ENCODE measurements at regions not wholly inside any gene's neighbourhood (a gene's known extent, or its start where the extent isn't known, plus 50 kb on each side); places are given as distances from the start of the nearest gene placed in this dataset.
A peak's percentile ranks its signal among the peaks of the same experiment; 100 is the strongest.
"Not testable (repeated sequence)": the region's sequence is repeated elsewhere in the genome, so short reads cannot be mapped to it uniquely, and the experiment has no call there.

DNA sequence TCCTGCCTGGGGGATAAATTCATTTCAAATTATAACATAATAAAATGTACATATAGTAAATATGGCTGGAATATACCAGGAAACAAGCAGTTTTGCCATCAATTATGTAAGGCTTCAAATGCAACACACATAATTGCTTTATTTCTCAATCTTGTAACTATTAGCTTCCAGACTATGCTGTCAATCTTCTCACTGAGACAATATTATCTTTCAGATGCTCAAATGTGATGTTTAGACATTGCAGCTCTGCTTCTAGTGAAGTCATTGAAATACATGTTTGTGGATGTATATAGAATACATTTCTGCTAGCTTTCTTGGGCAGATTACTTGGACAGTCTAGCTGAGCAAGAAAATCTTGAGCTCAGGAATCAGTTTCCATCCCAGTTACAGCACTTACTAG lies 454.4 kb downstream of the TDRD3 start:
- no peak for DNase-seq (ENCODE audit: low read depth)
- no peak for TF ChIP-seq CTCF (IDR thresholded peaks at IDR 0.05; ENCODE audit: control insufficient read depth, extremely low read depth, insufficient read depth)
- no peak overlapping the region for H3K4me3 ChIP-seq (ENCODE audit: low read depth, low read length)

GRCh38 chr13:60850526-60850925 lies 453.5 kb downstream of the TDRD3 start:
- TF ChIP-seq CTCF (IDR thresholded peaks at IDR 0.05; ENCODE audit: control insufficient read depth, extremely low read depth, insufficient read depth): no peak
- no peak overlapping the region for H3K4me3 ChIP-seq (ENCODE audit: low read depth, low read length)
- no peak for DNase-seq (ENCODE audit: low read depth)

DNA sequence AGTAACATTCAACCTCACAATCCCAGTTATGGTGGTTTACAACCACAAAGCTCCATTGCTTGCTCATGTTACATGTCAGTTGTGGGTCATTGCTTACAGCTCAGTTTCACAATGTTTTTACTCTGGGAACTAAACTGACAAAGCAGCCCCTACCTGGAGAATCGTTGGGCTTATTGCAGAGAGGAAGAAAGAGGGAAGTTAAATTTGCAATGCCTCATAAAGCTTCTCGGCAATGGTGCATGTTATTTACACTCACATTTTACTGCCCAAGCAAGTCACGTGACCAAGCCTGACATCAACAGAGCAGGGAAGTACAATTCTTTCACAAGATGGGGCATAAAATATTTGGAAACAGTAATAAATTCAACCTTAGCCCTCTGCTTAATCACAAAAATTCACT lies 441.6 kb downstream of the TDRD3 start:
- TF ChIP-seq CTCF (IDR thresholded peaks at IDR 0.05; ENCODE audit: control insufficient read depth, extremely low read depth, insufficient read depth): no peak
- no peak overlapping the region for H3K4me3 ChIP-seq (ENCODE audit: low read depth, low read length)
- peak; percentile 15 for DNase-seq (ENCODE audit: low read depth)

- DNase-seq (ENCODE audit: low read depth): no peak
- no peak for TF ChIP-seq CTCF (IDR thresholded peaks at IDR 0.05; ENCODE audit: control insufficient read depth, extremely low read depth, insufficient read depth)
- H3K4me3 ChIP-seq (ENCODE audit: low read depth, low read length): no peak overlapping the region
These were observed 440.8 kb downstream of the TDRD3 start for GRCh38 chr13:60837806-60838205.

GRCh38 chr13:60836821-60837220 lies 439.8 kb downstream of the TDRD3 start:
- no peak for DNase-seq (ENCODE audit: low read depth)

GRCh38 chr13:60811581-60811980 lies 414.6 kb downstream of the TDRD3 start:
- no peak for DNase-seq (ENCODE audit: low read depth)
- TF ChIP-seq CTCF (IDR thresholded peaks at IDR 0.05; ENCODE audit: control insufficient read depth, extremely low read depth, insufficient read depth): no peak
- H3K4me3 ChIP-seq (ENCODE audit: low read depth, low read length): no peak overlapping the region

More at GRCh38 chr13:60836821-60837220, 439.8 kb downstream of the TDRD3 start:
- H3K4me3 ChIP-seq (ENCODE audit: low read depth, low read length): no peak overlapping the region
- TF ChIP-seq CTCF (IDR thresholded peaks at IDR 0.05; ENCODE audit: control insufficient read depth, extremely low read depth, insufficient read depth): no peak

GRCh38 chr13:60805640-60806039 lies 408.6 kb downstream of the TDRD3 start:
- DNase-seq (ENCODE audit: low read depth); H3K4me3 ChIP-seq (ENCODE audit: low read depth, low read length): not testable (repeated sequence)

All from LNCaP clone FGC (cell line).